HK-2 (cell line): ENCODE measurements at regions not wholly inside any gene's neighbourhood (a gene's known extent, or its start where the extent isn't known, plus 50 kb on each side); places are given as distances from the start of the nearest gene placed in this dataset.

Experiments
- DNase-seq: peaks from one replicate; pipeline ENCODE4 v3.0.0-alpha.2; 2018; ENCODE audit not compliant: unreplicated experiment

- DNase-seq = no peak
Measured at GRCh38 chr12:113521708-113522107, 50.0 kb upstream of the LHX5 start.
